ENCODE measurements at regions not wholly inside any gene's neighbourhood (a gene's known extent, or its start where the extent isn't known, plus 50 kb on each side); places are given as distances from the start of the nearest gene placed in this dataset.

DNA sequence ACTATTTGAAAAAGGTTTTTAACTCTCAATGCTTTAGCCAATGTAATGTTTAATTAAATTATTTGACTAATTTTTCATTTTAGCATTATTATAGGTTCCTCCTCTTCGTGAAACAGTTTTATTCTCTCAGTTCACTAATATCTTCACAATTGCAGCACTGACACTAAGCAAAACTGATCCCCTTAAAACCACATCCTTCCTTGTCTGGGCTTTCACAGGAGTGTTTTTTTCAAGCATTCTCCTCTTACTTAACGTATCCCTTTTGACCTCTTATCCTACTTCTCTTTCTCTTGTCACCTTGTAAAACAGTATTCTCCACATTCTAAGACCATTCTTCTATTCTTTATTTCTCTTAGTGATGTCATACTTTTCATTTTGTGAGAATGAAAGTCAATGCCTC is 112.8 kb downstream of the DSC3 start:
- no peak overlapping the region for H3K9ac ChIP-seq (ENCODE audit: low read length)
- no peaks in the 10 kb centered on the region for H3K79me2 ChIP-seq (ENCODE audit: control insufficient read depth, insufficient read depth, low read length, poor library complexity)
- no peaks in the 10 kb centered on the region for H3K9me3 ChIP-seq (ENCODE audit: insufficient read depth, low read depth, low read length)
- no peak for DNase-seq
- H3K4me1 ChIP-seq (ENCODE audit: control insufficient read depth in 1 of 2, insufficient read depth in 2 of 2, low read length in 2 of 2): no peaks in the 10 kb centered on the region
- no peak overlapping the region for H3K4ac ChIP-seq (ENCODE audit: low read depth, low read length)
- no peak overlapping the region for H2BK120ac ChIP-seq (ENCODE audit: insufficient read depth, low read length, poor library complexity)
- H2BK12ac ChIP-seq (ENCODE audit: low read length): no peak overlapping the region
- no peak overlapping the region for H4K12ac ChIP-seq (ENCODE audit: low read depth, low read length)
- H3K18ac ChIP-seq (ENCODE audit: low read length): no peak overlapping the region
- no peak overlapping the region for H4K91ac ChIP-seq (ENCODE audit: low read depth, low read length)
- H3K4me2 ChIP-seq (ENCODE audit: low read length): no peak overlapping the region
- H2AK5ac ChIP-seq (ENCODE audit: low read length): no peak overlapping the region
- H3K4me3 ChIP-seq (ENCODE audit: low read depth, low read length): no peak overlapping the region
- H2BK5ac ChIP-seq (ENCODE audit: low read depth, low read length, poor library complexity): no peak overlapping the region
- H3K36me3 ChIP-seq (ENCODE audit: control insufficient read depth in 1 of 2, insufficient read depth in 2 of 2, low read length in 2 of 2): no peaks in the 10 kb centered on the region
- H2AFZ ChIP-seq (ENCODE audit: insufficient read depth, low read length, poor library complexity): no peak overlapping the region
- no peaks in the 10 kb centered on the region for H3K79me1 ChIP-seq (ENCODE audit: low read length)
- H3K23ac ChIP-seq (ENCODE audit: low read length): no peak overlapping the region
- H3K27me3 ChIP-seq (ENCODE audit: insufficient read depth, low read length): no peaks in the 10 kb centered on the region
- H3K27ac ChIP-seq (ENCODE audit: low read depth, low read length): no peak overlapping the region
- WGBS (ENCODE audit: extremely low coverage, insufficient coverage, insufficient read length): no CpG with 5 or more reads among the region's 2 CpGs
- no peak overlapping the region for H3K14ac ChIP-seq (ENCODE audit: low read length)
- no peak overlapping the region for H4K8ac ChIP-seq (ENCODE audit: low read depth, low read length)

DNA sequence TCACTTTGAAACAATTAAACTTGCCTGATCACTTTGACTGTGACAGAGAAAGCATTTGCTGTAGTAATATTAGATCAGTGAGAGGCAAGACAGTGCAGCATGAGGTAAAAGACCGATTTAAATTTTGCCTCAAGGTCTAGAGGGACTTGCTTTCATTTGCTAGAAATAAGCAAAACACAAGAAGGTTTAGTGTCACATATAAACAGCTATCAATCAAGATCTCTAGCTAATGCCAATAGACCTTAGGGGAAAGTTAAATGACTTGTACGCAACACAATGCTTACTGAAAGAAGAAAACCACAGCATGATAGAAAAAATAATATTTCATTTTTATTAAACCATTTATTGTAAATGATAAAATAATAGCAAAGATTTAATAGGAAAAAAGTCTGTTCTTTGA is 113.5 kb downstream of the DSC3 start:
- no peaks in the 10 kb centered on the region for H3K36me3 ChIP-seq (ENCODE audit: control insufficient read depth in 1 of 2, insufficient read depth in 2 of 2, low read length in 2 of 2)
- no peak overlapping the region for H2BK12ac ChIP-seq (ENCODE audit: low read length)
- H3K27me3 ChIP-seq (ENCODE audit: insufficient read depth, low read length): no peaks in the 10 kb centered on the region
- no peak overlapping the region for H2BK120ac ChIP-seq (ENCODE audit: insufficient read depth, low read length, poor library complexity)
- H4K12ac ChIP-seq (ENCODE audit: low read depth, low read length): no peak overlapping the region
- no peak overlapping the region for H3K4ac ChIP-seq (ENCODE audit: low read depth, low read length)
- no peaks in the 10 kb centered on the region for H3K79me2 ChIP-seq (ENCODE audit: control insufficient read depth, insufficient read depth, low read length, poor library complexity)
- H2AK5ac ChIP-seq (ENCODE audit: low read length): no peak overlapping the region
- no peak for DNase-seq
- H3K9me3 ChIP-seq (ENCODE audit: insufficient read depth, low read depth, low read length): no peaks in the 10 kb centered on the region
- no peaks in the 10 kb centered on the region for H3K79me1 ChIP-seq (ENCODE audit: low read length)
- no peaks in the 10 kb centered on the region for H3K4me1 ChIP-seq (ENCODE audit: control insufficient read depth in 1 of 2, insufficient read depth in 2 of 2, low read length in 2 of 2)
- no peak overlapping the region for H3K18ac ChIP-seq (ENCODE audit: low read length)
- H3K9ac ChIP-seq (ENCODE audit: low read length): no peak overlapping the region
- no peak overlapping the region for H3K14ac ChIP-seq (ENCODE audit: low read length)
- no peak overlapping the region for H2AFZ ChIP-seq (ENCODE audit: insufficient read depth, low read length, poor library complexity)
- H3K4me2 ChIP-seq (ENCODE audit: low read length): no peak overlapping the region
- H4K8ac ChIP-seq (ENCODE audit: low read depth, low read length): no peak overlapping the region
- no peak overlapping the region for H2BK5ac ChIP-seq (ENCODE audit: low read depth, low read length, poor library complexity)
- H3K23ac ChIP-seq (ENCODE audit: low read length): no peak overlapping the region
- no peak overlapping the region for H4K91ac ChIP-seq (ENCODE audit: low read depth, low read length)
- WGBS (ENCODE audit: extremely low coverage, insufficient coverage, insufficient read length): no CpG with 5 or more reads among the region's 2 CpGs
- H3K4me3 ChIP-seq (ENCODE audit: low read depth, low read length): no peak overlapping the region
- no peak overlapping the region for H3K27ac ChIP-seq (ENCODE audit: low read depth, low read length)

DNA sequence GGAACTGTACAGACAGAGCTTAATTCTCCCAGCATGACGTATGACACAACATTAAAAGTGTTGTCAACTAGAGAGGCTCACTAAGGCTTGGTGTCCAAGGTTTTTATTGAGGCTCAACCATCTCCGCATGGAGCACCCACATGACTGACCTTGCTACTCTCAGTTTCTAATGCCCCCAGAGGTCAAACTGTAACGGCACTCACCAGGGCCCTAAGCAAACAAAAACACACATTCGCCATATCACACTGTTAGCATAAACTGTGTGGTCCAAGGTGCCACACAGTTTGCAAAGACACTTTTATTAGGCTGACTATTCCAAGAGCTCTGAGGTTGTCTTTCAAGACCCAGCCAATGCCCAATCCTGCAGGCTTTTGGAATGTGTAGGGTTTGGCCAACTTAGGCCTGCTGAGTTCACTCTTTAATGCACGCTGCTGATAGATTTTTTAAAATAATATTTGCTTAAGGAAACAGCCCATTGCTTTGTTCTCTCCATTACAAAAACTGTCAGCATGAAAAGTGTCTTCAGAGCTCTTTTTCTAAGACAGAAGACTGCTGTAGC is 114.9 kb downstream of the DSC3 start:
- Histone ChIP-seq H2AK5ac (ENCODE audit: low read length) (no peak overlapping the region), H2BK12ac (ENCODE audit: low read length) (no peak overlapping the region), H4K12ac (ENCODE audit: low read depth, low read length) (no peak overlapping the region), H3K9me3 (ENCODE audit: insufficient read depth, low read depth, low read length) (no peaks in the 10 kb centered on the region), H3K27ac (ENCODE audit: low read depth, low read length) (no peak overlapping the region), H3K4ac (ENCODE audit: low read depth, low read length) (no peak overlapping the region), H3K4me2 (ENCODE audit: low read length) (no peak overlapping the region), H2BK5ac (ENCODE audit: low read depth, low read length, poor library complexity) (no peak overlapping the region), H3K4me1 (ENCODE audit: control insufficient read depth in 1 of 2, insufficient read depth in 2 of 2, low read length in 2 of 2) (no peaks in the 10 kb centered on the region), H4K8ac (ENCODE audit: low read depth, low read length) (no peak overlapping the region), H3K18ac (ENCODE audit: low read length) (no peak overlapping the region), H4K91ac (ENCODE audit: low read depth, low read length) (no peak overlapping the region), H2AFZ (ENCODE audit: insufficient read depth, low read length, poor library complexity) (no peak overlapping the region), H2BK120ac (ENCODE audit: insufficient read depth, low read length, poor library complexity) (no peak overlapping the region), H3K27me3 (ENCODE audit: insufficient read depth, low read length) (no peaks in the 10 kb centered on the region), H3K14ac (ENCODE audit: low read length) (no peak overlapping the region), H3K23ac (ENCODE audit: low read length) (no peak overlapping the region), H3K9ac (ENCODE audit: low read length) (no peak overlapping the region), H3K79me2 (ENCODE audit: control insufficient read depth, insufficient read depth, low read length, poor library complexity) (no peaks in the 10 kb centered on the region), H3K4me3 (ENCODE audit: low read depth, low read length) (no peak overlapping the region), H3K79me1 (ENCODE audit: low read length) (no peaks in the 10 kb centered on the region), H3K36me3 (ENCODE audit: control insufficient read depth in 1 of 2, insufficient read depth in 2 of 2, low read length in 2 of 2) (no peaks in the 10 kb centered on the region)
- WGBS (ENCODE audit: extremely low coverage, insufficient coverage, insufficient read length): no CpG with 5 or more reads among the region's 5 CpGs
- no peak for DNase-seq

DNA sequence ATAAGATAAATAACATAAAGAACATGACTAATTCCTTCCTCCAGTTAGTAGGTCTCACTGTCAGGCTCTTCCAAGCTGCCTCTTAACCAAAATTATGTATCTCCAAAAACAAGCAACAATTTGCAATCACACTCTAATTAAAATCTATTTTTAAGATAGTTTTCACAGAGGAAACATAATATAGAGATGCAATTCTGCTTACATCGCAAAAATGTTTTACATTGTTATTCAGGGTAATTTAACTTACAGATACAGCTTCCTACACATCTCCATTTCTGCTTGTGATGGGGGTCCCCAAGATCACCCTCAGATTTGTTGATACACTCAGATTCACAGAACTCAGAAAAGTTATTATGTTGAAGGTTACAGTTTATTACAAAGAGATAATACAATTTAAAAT is 115.5 kb downstream of the DSC3 start:
- H4K8ac ChIP-seq (ENCODE audit: low read depth, low read length): no peak overlapping the region
- no peaks in the 10 kb centered on the region for H3K79me2 ChIP-seq (ENCODE audit: control insufficient read depth, insufficient read depth, low read length, poor library complexity)
- no peak for DNase-seq
- no peaks in the 10 kb centered on the region for H3K79me1 ChIP-seq (ENCODE audit: low read length)
- no peak overlapping the region for H2AFZ ChIP-seq (ENCODE audit: insufficient read depth, low read length, poor library complexity)
- H3K36me3 ChIP-seq (ENCODE audit: control insufficient read depth in 1 of 2, insufficient read depth in 2 of 2, low read length in 2 of 2): no peaks in the 10 kb centered on the region
- H3K18ac ChIP-seq (ENCODE audit: low read length): no peak overlapping the region
- no peaks in the 10 kb centered on the region for H3K27me3 ChIP-seq (ENCODE audit: insufficient read depth, low read length)
- H2BK120ac ChIP-seq (ENCODE audit: insufficient read depth, low read length, poor library complexity): no peak overlapping the region
- WGBS (ENCODE audit: extremely low coverage, insufficient coverage, insufficient read length): no CpG with 5 or more reads among the region's 1 CpG
- no peak overlapping the region for H3K9ac ChIP-seq (ENCODE audit: low read length)
- H2BK12ac ChIP-seq (ENCODE audit: low read length): no peak overlapping the region
- no peak overlapping the region for H3K27ac ChIP-seq (ENCODE audit: low read depth, low read length)
- H2BK5ac ChIP-seq (ENCODE audit: low read depth, low read length, poor library complexity): no peak overlapping the region
- no peak overlapping the region for H3K23ac ChIP-seq (ENCODE audit: low read length)
- no peak overlapping the region for H3K4me2 ChIP-seq (ENCODE audit: low read length)
- no peaks in the 10 kb centered on the region for H3K4me1 ChIP-seq (ENCODE audit: control insufficient read depth in 1 of 2, insufficient read depth in 2 of 2, low read length in 2 of 2)
- no peak overlapping the region for H4K12ac ChIP-seq (ENCODE audit: low read depth, low read length)
- no peaks in the 10 kb centered on the region for H3K9me3 ChIP-seq (ENCODE audit: insufficient read depth, low read depth, low read length)
- no peak overlapping the region for H4K91ac ChIP-seq (ENCODE audit: low read depth, low read length)
- H3K4me3 ChIP-seq (ENCODE audit: low read depth, low read length): no peak overlapping the region
- no peak overlapping the region for H3K14ac ChIP-seq (ENCODE audit: low read length)
- no peak overlapping the region for H3K4ac ChIP-seq (ENCODE audit: low read depth, low read length)
- no peak overlapping the region for H2AK5ac ChIP-seq (ENCODE audit: low read length)
